CD14-positive monocyte (primary cell): ENCODE measurements at regions not wholly inside any gene's neighbourhood (a gene's known extent, or its start where the extent isn't known, plus 50 kb on each side); places are given as distances from the start of the nearest gene placed in this dataset.

Experiments used
- DNase-seq, 3 donors: peaks; one replicate each; pipeline ENCODE4 v3.0.0-alpha.2; 2011 to 2022
- H2AFZ ChIP-seq: 2 replicates; pipeline ENCODE4 v1.6.0; 2012; ENCODE audit warnings: mild to moderate bottlenecking, low read depth, low read length, inconsistent platforms; ENCODE audit not compliant: insufficient read depth, poor library complexity, severe bottlenecking
- H3K27ac ChIP-seq, 2 donors: 1 replicate in 1 of 2; 2 replicates in 1 of 2; pipeline ENCODE4 v1.5.1; 2012 to 2013; ENCODE audit warnings: low read length in 2 of 2, control low read depth in 1 of 2, inconsistent platforms in 1 of 2, low read depth in 1 of 2, mild to moderate bottlenecking in 1 of 2
- H3K27me3 ChIP-seq, 2 donors: one replicate each; pipeline versions ENCODE4 v1.6.0 to v1.6.1; 2011 to 2013; ENCODE audit warnings: low read length in 2 of 2; ENCODE audit not compliant: control insufficient read depth in 2 of 2, insufficient read depth in 2 of 2
- H3K36me3 ChIP-seq, 2 donors: replicated peaks in 1 of 2; 1 replicate in 1 of 2; 2 replicates in 1 of 2; pipeline versions ENCODE4 v1.5.1 to v1.6.1; 2012 to 2013; ENCODE audit warnings: low read length in 2 of 2, control low read depth in 1 of 2, inconsistent platforms in 1 of 2, mild to moderate bottlenecking in 1 of 2; ENCODE audit not compliant: insufficient read depth in 2 of 2, control insufficient read depth in 1 of 2
- H3K4me1 ChIP-seq, 2 donors: 1 replicate in 1 of 2; 2 replicates in 1 of 2; pipeline versions ENCODE4 v1.5.1 to v1.6.1; 2012 to 2013; ENCODE audit warnings: low read length in 2 of 2, control low read depth in 1 of 2, inconsistent platforms in 1 of 2, mild to moderate bottlenecking in 1 of 2, moderate library complexity in 1 of 2; ENCODE audit not compliant: insufficient read depth in 2 of 2, control insufficient read depth in 1 of 2
- H3K4me2 ChIP-seq: replicated peaks from 2 replicates; pipeline ENCODE3; 2012; ENCODE audit warnings: low read length, moderate library complexity, mild to moderate bottlenecking; ENCODE audit not compliant: poor library complexity, severe bottlenecking; ENCODE audit errors: extremely low read depth
- H3K4me3 ChIP-seq, 3 experiments: fragments of 200-600 bp in 1 of 3; sonication (generic) in 1 of 3; replicated peaks in 1 of 3; 1 replicate in 2 of 3; 2 replicates in 1 of 3; pipeline ENCODE4 v1.5.1; 2011 to 2013; ENCODE audit warnings: low read length in 3 of 3, mild to moderate bottlenecking in 3 of 3, control low read depth in 2 of 3, low read depth in 2 of 3, inconsistent platforms in 1 of 3, moderate library complexity in 1 of 3
- H3K79me2 ChIP-seq: 2 replicates; pipeline ENCODE4 v1.6.0; 2012; ENCODE audit warnings: mild to moderate bottlenecking, control low read depth, inconsistent platforms, low read length, moderate library complexity; ENCODE audit not compliant: insufficient read depth
- H3K9ac ChIP-seq: 2 replicates; pipeline ENCODE4 v1.6.0; 2017; ENCODE audit warnings: low read length, mild to moderate bottlenecking; ENCODE audit not compliant: insufficient read depth, poor library complexity, severe bottlenecking
- H3K9me3 ChIP-seq, 2 donors: replicated peaks in 1 of 2; 1 replicate in 1 of 2; 2 replicates in 1 of 2; pipeline versions ENCODE4 v1.5.1 to v1.6.1; 2012 to 2013; ENCODE audit warnings: low read length in 2 of 2, control low read depth in 1 of 2; ENCODE audit not compliant: control insufficient read depth in 1 of 2, insufficient read depth in 1 of 2
- H4K20me1 ChIP-seq: 2 replicates; pipeline ENCODE4 v1.6.0; 2012; ENCODE audit warnings: mild to moderate bottlenecking, low read length, control low read depth, moderate library complexity; ENCODE audit not compliant: insufficient read depth
- H3K27ac Mint-ChIP-seq, 7 donors: one replicate each; pipeline ENCODE4 v1.8.0; 2020; ENCODE audit warnings: mild to moderate bottlenecking in 7 of 7, mixed read lengths in 7 of 7, moderate library complexity in 6 of 7, inconsistent platforms in 2 of 7
- H3K27me3 Mint-ChIP-seq, 3 donors: one replicate each; pipeline ENCODE4 v1.8.0; 2021 to 2022; ENCODE audit warnings: low read depth in 3 of 3, mild to moderate bottlenecking in 3 of 3, mixed read lengths in 3 of 3, moderate library complexity in 3 of 3, inconsistent platforms in 1 of 3
- H3K36me3 Mint-ChIP-seq, 2 donors: one replicate each; pipeline ENCODE4 v1.8.0; 2020; ENCODE audit warnings: mixed read lengths in 2 of 2, inconsistent platforms in 1 of 2, mild to moderate bottlenecking in 1 of 2
- H3K4me1 Mint-ChIP-seq: one replicate; pipeline ENCODE4 v1.8.0; 2020; ENCODE audit warnings: mild to moderate bottlenecking, mixed read lengths
- H3K4me3 Mint-ChIP-seq, 2 donors: one replicate each; pipeline ENCODE4 v1.8.0; 2020; ENCODE audit warnings: mild to moderate bottlenecking in 2 of 2, mixed read lengths in 2 of 2, moderate library complexity in 1 of 2
- H3K9me3 Mint-ChIP-seq, 7 donors: one replicate each; pipeline ENCODE4 v1.8.0; 2020 to 2022; ENCODE audit warnings: mixed read lengths in 7 of 7, mild to moderate bottlenecking in 6 of 7, moderate library complexity in 6 of 7, inconsistent platforms in 2 of 7
- WGBS: methylation state at CpG from one replicate; pipeline ENCODE4 v1.1.5; 2013; ENCODE audit warnings: missing lambda C conversion rate; ENCODE audit not compliant: insufficient coverage; 5-methylcytosine and 5-hydroxymethylcytosine counted together
- intact Hi-C, 2 donors: fragments of 100-400 bp; cut with micrococcal nuclease; formaldehyde crosslinking; loops; one replicate each; pipeline versions ENCODE4 v1.15.0 to v1.15.1; 2023
- TF ChIP-seq, protein P1 (sequence below): fragments of 200-600 bp; IDR thresholded peaks from one replicate; pipeline ENCODE4 v1.8.0; 2022; ENCODE audit warnings: antibody characterized with exemption, mild to moderate bottlenecking

DNA sequence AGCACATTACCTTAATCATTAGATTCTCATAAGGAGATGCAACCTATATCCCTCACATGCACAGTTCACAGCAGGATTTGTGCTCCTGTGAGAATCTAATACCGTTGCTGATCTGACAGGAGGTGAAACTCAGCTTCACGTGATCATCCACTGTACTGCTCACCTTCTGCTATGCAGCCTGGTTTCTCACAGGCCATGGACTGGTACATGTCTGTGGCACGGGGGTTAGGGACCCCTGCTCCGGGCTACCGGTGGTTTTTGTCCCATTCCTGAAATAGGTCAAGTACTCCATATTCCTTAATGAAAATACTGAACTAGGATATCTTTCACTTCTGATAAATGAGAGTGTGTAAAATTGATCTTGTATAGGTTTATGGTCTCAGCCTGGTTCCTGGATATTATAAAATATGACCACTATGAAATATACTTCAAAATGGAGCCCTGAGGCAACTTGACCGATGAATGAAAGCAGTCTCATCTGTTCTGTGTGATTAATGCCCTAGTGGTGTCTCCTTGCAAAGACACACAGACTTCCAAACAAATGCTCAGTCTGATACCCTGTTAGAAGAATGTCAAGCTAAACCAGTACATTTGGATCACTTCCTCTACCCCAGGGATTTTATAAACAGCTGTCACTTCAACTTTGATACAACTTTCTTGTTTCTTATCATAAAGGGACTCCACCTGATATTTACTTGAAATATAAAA is 492.9 kb upstream of the ANO3 start:
- intact Hi-C loops, result no loop called here
- Mint-ChIP-seq H3K9me3 (peaks cover 0 to 2% (median 2%) of the 10 kb centered on the region in 7 donors), H3K27me3 (no peaks in the 10 kb centered on the region), H3K4me1 (no peaks in the 10 kb centered on the region), H3K27ac (no peak overlapping the region), H3K36me3 (no peaks in the 10 kb centered on the region), H3K4me3 (no peak overlapping the region)
- H3K27me3 ChIP-seq, result no peaks in the 10 kb centered on the region
- H3K27ac ChIP-seq, result no peak overlapping the region
- DNase-seq, result no peak
- TF ChIP-seq, protein P1, sequence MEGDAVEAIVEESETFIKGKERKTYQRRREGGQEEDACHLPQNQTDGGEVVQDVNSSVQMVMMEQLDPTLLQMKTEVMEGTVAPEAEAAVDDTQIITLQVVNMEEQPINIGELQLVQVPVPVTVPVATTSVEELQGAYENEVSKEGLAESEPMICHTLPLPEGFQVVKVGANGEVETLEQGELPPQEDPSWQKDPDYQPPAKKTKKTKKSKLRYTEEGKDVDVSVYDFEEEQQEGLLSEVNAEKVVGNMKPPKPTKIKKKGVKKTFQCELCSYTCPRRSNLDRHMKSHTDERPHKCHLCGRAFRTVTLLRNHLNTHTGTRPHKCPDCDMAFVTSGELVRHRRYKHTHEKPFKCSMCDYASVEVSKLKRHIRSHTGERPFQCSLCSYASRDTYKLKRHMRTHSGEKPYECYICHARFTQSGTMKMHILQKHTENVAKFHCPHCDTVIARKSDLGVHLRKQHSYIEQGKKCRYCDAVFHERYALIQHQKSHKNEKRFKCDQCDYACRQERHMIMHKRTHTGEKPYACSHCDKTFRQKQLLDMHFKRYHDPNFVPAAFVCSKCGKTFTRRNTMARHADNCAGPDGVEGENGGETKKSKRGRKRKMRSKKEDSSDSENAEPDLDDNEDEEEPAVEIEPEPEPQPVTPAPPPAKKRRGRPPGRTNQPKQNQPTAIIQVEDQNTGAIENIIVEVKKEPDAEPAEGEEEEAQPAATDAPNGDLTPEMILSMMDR, result no peak
- H3K4me2 ChIP-seq, result no peak overlapping the region
- H3K9ac ChIP-seq, result no peak overlapping the region
- H3K79me2 ChIP-seq, result no peaks in the 10 kb centered on the region
- H3K4me3 ChIP-seq, result no peak overlapping the region
- H3K36me3 ChIP-seq, result no peaks in the 10 kb centered on the region
- H3K9me3 ChIP-seq, result no peaks in the 10 kb centered on the region
- H4K20me1 ChIP-seq, result no peaks in the 10 kb centered on the region
- no peaks in the 10 kb centered on the region for H3K4me1 ChIP-seq
- no peak overlapping the region for H2AFZ ChIP-seq
- WGBS, result no CpG with 5 or more reads among the region's 6 CpGs

DNA sequence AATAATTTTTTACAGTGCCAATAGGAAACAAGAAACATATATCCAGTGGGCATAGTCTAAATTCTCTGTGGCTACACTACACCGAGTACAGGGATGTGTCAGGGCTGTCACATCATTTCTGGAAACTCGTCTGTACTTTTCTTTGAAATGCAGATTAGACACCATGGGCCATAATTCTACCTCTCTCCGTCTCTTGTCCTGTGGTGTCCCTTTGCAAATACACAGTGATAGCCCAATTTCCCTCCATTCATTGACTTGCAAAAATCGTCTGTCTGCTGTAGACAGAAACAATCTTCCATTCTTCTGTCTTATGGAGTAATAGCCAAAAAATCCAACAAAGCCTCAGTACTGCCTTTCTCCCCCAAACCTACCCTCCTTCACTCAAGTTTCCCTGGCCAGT is 487.1 kb upstream of the ANO3 start:
- no peak overlapping the region for H3K9ac ChIP-seq
- WGBS, result 63% methylated on average over 3 of the region's 4 CpGs
- H3K4me3 ChIP-seq, result no peak overlapping the region
- no peaks in the 10 kb centered on the region for H3K79me2 ChIP-seq
- H3K27me3 Mint-ChIP-seq, result peaks cover 0 to 3% (median 0%) of the 10 kb centered on the region in 3 donors
- H2AFZ ChIP-seq, result no peak overlapping the region
- TF ChIP-seq, protein P1, result no peak
- no peak overlapping the region for H3K4me3 Mint-ChIP-seq
- H3K27me3 ChIP-seq, result no peaks in the 10 kb centered on the region
- DNase-seq, result no peak
- no peaks in the 10 kb centered on the region for H4K20me1 ChIP-seq
- H3K9me3 ChIP-seq, result peaks cover 0 to 5% of the 10 kb centered on the region in 2 donors
- H3K27ac ChIP-seq, result no peak overlapping the region
- no peak overlapping the region for H3K27ac Mint-ChIP-seq
- H3K9me3 Mint-ChIP-seq, result peaks cover 0 to 9% (median 2%) of the 10 kb centered on the region in 7 donors
- H3K4me1 Mint-ChIP-seq, result no peaks in the 10 kb centered on the region
- H3K36me3 ChIP-seq, result no peaks in the 10 kb centered on the region
- H3K4me2 ChIP-seq, result no peak overlapping the region
- H3K4me1 ChIP-seq, result no peaks in the 10 kb centered on the region
- no peaks in the 10 kb centered on the region for H3K36me3 Mint-ChIP-seq
- intact Hi-C loops, result no loop called here
